SH-SY5Y (cell line): ENCODE measurements at regions not wholly inside any gene's neighbourhood (a gene's known extent, or its start where the extent isn't known, plus 50 kb on each side); places are given as distances from the start of the nearest gene placed in this dataset.

Experiments used
- GATA2 ChIP-seq: IDR thresholded peaks from 2 replicates; pipeline ENCODE4 v1.6.1; 2011; ENCODE audit warnings: mild to moderate bottlenecking, low read depth, low read length
- GATA3 ChIP-seq: IDR thresholded peaks from 2 replicates; pipeline ENCODE4 v1.6.1; 2011; ENCODE audit warnings: low read depth, mild to moderate bottlenecking, low read length, moderate library complexity

DNA sequence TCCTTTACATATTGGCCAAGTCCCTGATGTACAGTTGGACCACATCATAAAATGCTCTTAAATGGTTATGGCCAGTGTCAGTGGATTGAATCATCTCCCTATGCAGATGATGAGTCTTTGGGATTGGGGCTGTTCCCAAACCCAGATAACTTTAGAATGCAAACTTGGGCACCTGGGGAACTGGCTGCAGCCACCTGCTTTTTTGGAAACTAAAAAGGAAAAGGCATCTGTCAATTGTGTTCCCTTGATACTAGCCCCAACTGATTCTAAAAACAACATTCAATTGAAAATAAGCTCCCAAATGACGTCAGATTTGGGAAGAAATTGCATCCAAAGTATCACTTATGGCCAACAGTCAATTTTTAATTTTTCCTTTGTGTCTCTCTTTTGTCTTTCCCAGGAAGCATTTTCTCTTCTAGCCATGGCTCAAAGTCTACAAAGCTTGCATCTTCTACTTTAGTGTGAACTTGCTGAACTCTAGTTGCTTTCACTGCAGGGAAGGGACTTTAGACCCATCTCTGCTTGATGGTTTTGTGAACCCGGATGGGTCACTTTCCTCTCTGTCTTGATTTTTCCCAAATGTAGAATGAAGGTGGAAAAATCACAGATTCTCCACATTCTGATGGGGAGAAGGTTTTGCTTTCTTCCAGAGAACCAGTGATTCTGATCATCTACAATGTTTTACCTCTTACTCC is 402.3 kb upstream of the USP24 start:
- TF ChIP-seq GATA3: no peak
- TF ChIP-seq GATA2: no peak
